GM18511 (cell line): ENCODE measurements at regions not wholly inside any gene's neighbourhood (a gene's known extent, or its start where the extent isn't known, plus 50 kb on each side); places are given as distances from the start of the nearest gene placed in this dataset.

Source experiments
- ATAC-seq: cut with Tn5 transposase; IDR thresholded peaks from one replicate; pipeline ENCODE4 v1.9.1; 2021; ENCODE audit warnings: mild to moderate bottlenecking, moderate library complexity; ENCODE audit not compliant: unreplicated experiment

DNA sequence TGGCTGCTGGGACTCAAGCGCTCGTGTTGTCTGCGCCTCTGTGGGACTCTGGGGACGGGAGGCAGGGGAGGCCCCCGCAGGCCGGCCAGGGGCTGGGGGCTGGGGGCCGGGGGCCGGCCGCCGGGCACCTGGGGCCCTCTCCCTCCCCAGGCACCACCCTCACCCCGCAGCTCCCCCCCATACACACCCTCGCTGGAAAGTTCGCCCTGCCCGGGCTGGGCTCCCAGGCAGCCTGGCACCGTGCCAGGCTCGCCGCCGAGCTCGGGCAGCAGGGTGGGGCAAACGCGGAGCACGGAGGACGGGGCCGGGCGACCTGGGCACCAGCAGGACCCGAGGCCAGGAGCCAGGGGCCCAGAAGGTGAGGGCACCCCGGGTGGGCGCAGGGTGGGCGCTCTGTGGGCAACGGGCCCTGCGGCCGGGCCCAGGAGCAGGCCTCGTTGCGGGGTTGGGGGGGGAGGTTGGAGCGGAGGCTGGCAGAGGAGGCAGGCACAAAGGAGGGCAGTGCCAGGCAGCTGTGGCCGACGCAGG is 76.7 kb upstream of the WNT7B start:
- ATAC-seq = peak; percentile 41

DNA sequence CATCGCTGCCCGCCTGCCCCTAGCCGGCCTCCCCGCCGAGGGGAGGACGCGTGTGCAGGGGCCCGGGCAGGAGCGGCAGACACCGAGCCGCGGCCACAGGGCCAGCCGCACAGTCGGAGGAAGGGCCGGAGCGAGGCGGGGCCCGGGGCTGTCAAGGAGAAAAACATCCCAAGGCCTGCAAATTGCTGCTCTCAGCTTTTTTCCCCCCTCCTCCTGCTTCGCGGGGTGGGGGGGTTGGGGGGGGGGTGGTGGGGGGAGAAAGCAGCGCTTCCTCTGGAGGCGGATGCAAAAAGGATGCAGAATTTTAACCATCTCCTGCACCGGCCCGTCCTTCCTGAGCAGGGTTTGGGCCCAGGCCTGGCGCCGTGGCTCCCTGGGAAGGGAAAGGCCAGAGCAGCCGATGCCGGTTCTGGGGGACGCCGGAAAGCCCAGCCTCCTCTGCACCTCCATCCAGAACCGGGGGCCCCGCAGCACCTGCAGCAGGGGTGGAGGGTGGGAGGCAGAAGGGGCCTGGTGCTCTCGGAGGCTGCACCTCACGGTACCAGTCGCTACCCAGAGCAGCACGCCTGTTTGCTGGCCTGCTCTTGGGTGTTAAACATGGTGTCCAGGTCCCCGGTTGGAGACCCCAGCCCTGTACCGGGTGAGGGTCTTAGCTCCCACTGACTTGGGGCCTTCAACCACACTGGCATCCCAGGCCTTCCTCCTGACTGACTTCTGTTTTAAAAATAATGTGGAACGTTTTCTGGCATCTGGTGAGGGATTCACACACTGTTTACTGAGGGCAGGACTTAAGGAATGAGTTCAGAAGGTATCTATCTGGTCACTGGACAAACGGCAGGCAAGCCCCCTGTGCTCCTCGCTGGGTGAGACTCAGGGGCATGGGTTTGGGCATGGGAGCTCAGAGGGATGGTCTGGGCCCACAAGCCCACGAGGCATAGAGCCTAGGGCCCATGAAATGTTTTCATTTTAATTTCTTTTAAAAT is 77.4 kb upstream of the WNT7B start:
- peak; percentile 37 for ATAC-seq

DNA sequence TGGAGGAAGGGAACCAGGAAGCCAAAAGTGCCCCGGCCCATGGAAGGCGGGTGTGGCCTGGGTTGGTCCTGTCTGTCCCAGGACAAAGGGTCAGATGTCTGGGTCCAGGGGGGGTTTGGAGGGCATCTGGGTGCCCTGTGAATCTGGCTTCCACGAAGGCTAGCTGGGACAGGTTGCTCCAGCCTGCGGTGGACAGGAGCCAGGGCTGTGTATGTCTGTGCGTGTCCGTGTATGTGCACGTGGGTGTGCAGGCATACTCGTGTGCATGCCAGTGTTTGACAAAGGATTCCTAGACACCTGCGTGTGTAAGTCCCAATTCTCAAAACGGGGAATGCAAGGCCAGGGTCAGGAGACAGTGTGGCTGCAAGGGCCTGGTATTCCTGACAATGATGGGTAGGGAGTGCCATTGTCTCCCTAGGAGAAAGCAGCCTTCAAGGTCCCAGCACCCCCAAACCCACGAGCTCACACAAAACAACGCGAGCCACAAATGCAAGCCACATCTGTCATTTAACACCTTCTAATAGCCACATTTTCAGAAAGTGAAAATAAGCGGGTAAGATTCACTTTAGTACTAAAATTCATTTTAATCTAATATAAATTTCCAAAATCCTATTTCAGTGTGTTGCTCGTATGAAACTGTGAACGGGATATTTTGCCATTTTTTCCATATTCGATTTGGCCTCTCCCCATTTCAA is 78.4 kb upstream of the WNT7B start:
- no peak for ATAC-seq

DNA sequence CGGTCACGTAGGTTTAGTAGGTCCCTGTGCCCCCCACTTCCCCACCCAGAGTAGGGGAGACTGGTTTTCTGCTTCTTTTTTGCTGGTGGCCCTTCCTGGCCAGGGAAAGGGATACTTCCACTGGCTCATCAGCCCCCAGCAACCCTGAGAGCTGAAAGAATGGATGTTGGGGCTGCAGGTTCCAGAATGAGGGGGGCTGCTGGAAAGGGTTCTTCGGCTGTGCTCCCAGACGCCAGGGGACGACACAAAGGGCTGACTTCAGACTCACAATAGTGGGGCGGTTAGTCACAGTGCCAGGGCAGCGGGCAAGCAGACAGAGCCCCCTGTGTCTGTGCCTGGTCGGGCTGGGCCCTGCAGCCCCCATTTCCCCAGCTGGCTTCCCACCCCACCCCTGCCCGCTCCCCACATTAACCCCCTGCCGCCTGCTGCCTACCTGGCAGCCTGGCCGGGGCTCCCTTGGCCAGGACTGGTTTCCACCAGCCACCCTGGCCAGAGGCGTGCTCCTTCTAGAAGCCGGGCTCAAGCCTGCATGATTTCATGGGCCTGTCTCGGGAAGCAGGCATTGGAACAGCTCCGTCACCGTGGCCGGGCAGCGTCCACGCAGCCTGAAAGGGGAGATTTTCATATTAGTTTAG is 79.1 kb upstream of the WNT7B start:
- no peak for ATAC-seq

DNA sequence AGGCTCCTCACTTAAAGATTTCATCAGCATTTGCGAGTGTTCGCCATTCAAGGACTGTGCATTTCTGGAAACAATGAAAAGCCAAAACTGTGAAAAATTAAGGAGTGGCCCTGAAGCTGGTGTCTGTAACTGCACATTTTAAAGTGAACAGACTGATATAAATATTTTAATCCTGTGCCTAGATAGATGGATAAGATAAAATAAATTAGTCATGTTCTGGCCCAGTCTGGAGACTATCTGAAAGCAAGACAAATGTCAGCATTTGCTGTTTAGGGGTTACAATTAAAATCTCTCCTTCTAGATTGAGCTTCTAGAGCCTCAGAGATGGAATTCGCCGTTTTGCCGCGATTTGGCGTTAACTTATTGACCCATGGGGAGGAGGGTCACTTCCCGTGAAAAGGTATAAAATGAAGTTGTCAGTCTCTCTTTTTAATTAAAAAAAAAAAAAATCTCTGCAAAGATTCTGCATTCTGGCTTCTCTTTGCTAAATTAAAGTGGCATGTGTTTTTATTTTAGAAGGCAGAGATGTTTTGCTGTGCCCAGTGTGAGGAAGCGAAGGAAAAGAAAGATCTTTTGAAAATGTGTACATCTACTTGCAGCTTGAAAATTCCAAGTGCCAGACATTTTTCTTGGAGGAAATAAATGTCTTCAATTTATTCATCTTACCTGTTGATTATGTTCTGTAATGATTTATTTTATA is 79.7 kb upstream of the WNT7B start:
- no peak for ATAC-seq

DNA sequence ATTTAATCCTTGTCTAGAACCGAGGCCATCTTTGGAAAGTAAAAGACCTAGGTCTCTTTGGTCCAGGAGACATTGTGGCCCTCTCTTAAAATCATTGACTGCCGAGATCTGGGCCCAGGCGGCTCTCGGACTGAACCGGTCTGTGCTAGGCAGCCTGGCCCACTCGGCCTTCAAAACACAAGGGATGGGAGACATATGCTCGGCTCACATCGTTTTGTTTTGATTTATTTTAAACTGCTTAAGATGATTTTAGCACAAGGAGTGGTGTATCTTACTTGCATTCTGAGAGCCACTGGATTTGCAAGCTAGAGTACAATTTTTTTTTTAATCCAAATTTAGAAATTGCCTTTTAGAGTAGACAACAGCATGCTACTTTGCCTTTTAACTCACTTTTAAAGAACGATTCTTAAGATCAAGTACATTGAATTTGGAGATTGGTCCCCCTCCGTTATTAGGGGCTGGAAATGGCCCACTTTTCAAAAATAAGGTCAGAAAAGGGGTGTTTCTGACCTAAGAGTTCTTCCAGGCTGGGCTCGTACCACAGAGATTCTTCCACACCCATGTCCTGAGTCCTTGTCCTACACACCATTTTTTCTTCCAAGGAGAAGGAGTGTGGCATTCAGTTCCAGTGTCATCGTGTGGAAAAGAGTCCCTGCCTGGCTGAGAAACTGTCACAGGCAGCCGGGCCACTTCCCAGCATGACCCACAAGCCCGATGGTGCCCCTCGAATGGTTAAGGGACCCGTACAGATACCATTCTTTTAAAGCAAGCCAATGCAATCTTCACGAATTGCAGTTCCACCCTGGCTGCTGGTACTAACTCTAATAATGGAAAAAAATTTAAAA is 80.5 kb upstream of the WNT7B start:
- ATAC-seq = no peak

DNA sequence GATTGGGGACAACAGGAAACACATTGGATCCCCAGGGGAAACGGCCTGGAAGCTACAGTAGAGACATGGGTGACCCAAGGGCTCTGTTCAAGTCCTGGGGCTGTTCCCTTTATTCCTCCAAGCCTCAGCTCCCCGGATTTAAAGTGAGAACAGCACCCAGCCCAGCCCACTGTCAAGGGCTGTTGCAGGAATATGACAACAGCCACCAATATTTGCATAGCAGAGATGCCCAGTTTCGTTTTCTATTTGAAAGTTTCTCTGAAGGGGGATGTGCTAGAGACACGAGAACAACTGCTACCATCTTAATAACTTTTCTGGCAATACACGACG is 81.1 kb upstream of the WNT7B start:
- peak; percentile 74 for ATAC-seq

DNA sequence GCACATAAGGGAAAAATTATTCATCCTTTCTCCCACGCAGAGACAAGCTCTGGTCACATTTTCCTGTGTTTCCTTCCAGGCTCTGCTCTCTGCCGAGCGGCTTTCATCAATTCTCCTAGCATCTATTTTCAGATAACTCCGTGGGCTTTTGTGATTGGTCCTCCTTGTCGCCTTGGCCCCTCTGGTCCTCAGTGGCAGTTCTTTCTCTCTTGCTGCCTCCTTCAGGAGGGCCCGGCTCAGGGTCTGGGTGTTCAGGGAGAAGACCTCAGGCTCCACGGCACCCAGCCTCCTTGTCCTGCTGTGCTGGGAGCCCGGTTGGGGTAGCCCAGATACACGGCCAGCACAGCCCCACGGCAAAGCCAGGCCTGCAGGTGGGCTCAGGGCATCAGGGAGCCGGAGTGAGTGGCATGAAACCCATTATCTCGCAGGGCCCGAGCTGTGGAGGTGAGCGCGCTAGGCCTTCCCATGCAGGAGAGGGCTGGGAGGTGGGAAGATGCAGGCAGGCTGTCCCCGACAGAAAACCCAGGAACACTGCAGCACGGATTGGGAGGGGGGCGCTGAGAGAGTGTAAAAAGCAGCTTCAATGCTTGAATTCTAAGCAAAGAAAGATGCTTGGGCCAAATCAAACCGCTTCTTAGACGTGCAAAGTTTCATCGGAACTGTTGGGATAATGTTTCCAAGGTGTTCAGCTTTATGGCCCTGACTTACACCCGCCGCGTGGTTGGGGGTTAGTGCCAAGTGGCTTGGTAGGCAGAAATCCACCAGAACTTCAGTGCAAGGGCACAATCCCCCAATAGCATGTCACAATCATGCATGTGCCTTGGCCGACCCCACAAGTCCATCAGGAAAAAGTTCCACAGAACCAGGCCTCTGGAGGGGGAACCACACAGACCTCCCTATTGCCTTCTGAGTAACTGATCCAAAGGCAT is 81.9 kb upstream of the WNT7B start:
- no peak for ATAC-seq

DNA sequence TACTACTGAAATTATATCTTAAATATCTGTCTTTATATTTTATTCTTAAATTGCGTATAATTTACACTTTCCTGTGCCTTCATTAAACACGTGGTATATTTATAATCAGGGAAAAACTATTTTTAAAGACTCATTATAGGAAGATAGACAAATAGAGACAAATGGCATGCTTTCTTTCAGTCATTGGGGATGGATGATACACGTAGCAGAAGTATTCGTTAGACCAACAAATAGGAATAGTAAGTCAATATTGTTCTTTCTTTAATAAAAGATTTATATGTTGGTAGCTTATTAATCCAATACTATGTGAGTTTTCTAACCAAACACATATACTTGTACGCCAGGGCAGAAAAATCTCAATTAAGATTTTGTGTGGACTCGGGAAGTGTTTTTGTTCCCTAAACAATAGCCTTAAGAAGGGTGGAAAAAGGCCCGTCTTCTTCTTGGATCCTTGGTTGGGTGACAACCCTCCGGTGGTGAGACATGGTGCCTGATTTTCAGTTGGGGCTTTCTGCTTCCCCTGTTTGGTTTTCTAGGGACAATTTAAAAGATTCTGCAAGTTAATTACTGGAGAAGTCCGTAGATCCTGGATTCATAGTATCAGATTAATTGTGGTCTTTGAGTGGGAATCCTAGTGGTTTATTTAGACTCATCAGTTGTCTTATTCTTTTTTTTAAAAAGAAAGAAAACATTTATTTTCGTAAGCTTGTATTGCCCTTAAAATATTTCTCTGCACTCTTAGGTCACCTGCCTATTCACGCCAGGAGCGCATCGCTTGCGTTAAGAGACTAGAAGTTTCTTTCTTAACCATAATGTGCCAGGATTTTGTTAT is 83.5 kb upstream of the WNT7B start:
- no peak for ATAC-seq

DNA sequence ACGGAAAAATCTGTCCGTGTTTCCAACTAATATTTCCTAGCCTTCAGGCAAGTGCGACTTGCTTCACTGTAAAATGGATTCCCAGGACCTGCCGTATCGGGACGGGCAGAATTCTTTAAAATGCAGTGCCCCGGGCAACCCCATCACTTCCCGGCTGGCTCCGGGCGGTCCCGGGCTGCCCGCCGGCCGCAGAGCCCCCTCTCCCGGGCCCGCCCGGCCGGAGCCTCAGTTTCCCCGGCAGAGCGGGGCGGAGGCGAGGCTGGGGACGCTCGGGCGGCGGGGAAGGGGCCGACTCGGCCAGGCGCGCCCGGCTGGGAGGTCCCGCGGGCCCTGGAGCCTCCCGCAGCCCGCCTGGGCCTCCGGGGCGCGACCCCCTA is 84.2 kb upstream of the WNT7B start:
- no peak for ATAC-seq

DNA sequence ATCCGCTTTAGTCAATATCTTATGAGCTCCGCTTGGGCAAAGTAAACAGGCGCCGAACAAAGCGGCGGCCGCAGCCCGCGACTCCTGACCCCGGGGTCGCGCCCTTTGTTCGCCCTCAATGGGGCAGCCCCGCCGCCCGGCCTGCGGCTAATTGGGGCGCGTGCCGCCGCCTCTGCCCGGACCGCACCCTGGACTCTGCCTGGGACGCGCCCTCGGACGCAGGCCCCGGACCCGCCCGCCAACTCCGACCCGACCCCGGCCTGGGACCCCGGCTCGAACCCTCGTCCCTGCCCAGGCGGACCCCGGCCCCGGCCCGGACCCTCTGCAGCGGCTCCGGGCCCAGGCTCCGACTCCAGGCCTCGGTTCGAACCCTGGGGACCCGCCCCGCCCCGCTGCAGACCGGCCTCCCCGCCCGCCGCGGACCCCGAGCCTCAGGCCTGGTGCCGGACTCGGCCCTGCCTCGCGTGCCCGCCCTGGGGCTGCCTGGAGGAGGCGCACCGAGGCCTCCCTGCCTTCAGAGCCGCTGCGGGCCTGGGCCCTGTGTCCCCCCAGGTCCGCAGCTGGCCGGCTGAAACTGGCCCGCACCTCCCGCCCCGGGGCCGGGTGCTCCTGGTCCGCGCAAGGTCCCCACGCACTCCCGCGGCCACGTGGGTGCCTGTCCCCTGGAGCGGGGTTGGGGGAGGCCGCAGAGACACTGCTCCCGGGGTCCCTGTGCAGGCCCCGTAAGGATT is 84.7 kb upstream of the WNT7B start:
- no peak for ATAC-seq

DNA sequence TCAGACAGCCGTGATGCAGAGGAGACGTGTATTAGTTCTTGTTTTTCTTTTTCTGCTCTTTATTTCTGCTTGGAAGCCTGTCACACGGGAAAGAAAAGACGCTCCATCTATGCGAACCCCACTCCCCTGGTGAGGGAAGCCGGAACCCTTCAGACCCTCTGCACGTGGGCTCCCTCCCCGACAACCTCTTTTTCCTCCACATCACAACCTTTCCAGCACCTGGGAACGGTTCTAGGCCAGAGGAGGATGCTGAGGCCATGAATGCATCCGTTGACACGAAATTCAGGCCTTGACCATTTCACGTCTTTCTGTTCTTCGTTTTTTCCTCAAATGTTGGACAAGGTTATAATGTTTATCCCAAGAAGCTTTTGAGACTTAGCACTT is 85.3 kb upstream of the WNT7B start:
- no peak for ATAC-seq

DNA sequence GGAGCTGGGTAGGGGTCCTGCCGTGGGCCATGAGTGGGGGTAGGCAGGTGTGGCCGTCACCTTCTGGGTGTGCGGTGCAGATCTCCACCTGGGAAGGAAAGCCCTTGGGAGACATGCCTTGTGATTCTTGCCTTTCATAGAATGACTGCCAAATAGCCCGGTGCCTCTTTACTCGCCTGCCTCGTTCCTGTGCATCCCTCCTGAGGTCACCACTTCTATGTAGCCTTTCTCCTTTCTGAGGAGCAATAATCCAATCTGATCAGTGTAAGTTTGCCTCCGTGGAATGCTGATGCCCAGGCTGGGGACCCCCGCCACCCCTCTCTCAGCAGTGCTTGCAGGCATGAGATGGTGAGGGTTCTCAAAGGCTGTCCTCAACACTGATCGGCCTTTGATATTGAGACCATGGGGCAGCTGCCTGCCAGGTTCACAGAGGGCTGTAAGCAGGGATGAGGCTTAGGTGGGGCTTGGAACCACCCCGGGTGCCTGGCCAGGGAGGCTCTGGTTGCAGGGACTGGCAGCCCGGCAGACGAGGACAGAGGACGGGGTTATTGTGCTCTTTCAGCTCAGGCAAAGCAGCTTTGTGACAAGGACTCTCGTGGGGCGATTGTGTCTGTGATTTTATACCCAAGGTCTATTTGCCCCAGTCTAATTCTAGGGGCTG is 86.1 kb upstream of the WNT7B start:
- ATAC-seq = no peak

DNA sequence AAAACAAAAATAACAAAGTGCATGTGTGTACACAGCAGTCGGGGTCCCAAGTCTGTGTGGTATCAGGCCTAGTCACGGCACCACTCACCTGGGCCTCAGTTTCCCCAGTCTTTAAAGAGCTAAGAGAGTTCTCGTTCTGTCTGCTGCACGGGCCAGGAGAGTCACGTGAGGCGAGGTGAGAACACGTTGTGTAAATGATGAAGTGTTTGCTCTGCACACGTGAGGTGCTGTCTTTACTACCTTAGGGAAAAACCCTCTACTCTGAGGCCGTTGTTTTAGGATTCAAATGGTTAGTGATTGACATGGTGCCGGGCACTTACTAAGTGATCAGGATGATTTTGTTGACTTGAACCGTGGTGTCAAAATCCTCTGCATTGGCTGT is 86.5 kb upstream of the PPARA start:
- ATAC-seq = no peak

DNA sequence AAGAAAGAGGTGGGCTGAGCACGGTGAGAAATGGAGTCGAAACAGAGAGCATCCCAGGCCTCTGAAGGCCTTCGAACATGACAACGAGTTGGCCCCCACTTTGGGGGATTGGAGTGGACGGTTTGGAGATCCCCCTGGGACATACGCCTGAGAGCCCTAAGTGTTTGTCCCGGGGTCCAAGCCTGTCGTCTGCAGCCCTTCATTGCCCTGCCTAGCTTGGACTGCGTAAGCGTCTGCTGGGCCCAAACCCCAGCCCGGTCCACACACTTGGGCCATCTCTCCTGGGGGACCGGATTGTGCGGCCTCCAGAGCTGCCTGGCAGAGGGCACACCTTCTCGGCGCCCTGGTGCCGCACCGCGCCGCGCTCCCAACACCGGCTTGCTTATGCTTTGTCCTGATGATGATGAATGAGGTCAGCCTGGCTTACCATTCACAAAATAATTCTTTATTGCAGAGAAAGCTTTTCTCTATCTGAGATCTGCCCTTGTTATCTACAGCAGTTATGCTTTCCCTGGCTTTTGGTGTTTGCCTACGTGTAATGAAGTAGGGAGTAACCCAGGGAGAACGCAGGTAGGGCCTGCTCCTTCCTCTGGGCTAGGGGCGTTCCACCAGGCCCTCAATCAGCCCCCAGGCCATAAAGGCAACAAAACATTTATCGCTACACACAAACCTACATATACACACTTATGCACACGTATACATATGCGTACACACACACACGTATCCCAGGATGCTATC is 85.9 kb upstream of the PPARA start:
- ATAC-seq = no peak

DNA sequence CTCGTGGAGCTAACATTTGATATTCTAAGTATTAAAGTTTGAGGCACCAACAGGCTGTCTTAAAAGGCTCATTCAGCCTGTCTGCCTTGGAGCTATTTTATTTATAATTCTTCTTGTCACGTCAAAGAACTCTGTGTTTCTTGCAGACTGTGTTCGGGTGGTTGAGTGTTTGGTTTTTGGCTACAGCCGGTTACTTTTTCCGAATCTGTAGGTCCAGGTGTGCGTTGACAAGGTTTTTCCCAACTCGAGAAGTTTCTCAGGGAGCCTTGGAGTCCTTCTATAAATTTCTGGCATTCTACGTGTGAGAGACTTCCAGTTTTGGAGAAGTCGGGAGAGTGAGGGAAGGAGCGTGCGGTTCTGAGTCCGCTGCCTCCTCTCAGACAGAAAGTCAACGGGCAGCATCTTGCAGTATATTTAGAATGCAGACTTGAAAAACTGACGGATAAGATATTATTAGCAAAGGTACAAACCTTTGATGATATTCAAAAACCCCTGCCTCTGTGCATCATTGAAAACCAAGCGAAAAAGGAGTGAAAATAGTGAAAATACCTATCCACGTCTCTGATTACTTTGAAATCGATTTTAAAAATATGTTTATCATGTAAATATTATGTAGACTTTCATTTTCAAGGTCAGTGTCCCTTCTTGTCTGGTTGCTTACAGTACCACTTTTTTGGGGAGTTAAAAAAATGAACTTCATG is 85.2 kb upstream of the PPARA start:
- ATAC-seq = no peak
